B cell (primary cell): ENCODE measurements at regions not wholly inside any gene's neighbourhood (a gene's known extent, or its start where the extent isn't known, plus 50 kb on each side); places are given as distances from the start of the nearest gene placed in this dataset.

Experiments used
- ATAC-seq: fragments of 200-7000 bp; cut with Tn5 transposase; one replicate; pipeline ENCODE4 v1.10.0; 2021; ENCODE audit warnings: low read depth, mild to moderate bottlenecking, moderate number of reproducible peaks, moderate library complexity
- CTCF ChIA-PET: fragments of 350-600 bp; sonication (Branson Sonifier 250); formaldehyde crosslinking; loops from one replicate; lab custom pipeline; 2021; ENCODE audit warnings: antibody characterized with exemption, inconsistent platforms; lab: Charles Lee
- POLR2A ChIA-PET: fragments of 350-600 bp; sonication (Branson Sonifier 250); formaldehyde crosslinking; loops from one replicate; lab custom pipeline; 2021; ENCODE audit warnings: antibody characterized with exemption; lab: Charles Lee
- DNase-seq: peaks from one replicate; pipeline ENCODE4 v3.0.0; 2013
- H2AFZ ChIP-seq: 2 replicates; pipeline ENCODE4 v1.6.1; 2012; ENCODE audit warnings: mild to moderate bottlenecking, low read depth, low read length; ENCODE audit not compliant: insufficient read depth, poor library complexity, severe bottlenecking
- H3K27ac ChIP-seq, 2 donors: 1 replicate in 1 of 2; 2 replicates in 1 of 2; pipeline ENCODE4 v1.5.1; 2012 to 2013; ENCODE audit warnings: low read length in 2 of 2, mild to moderate bottlenecking in 2 of 2, moderate library complexity in 1 of 2
- H3K27me3 ChIP-seq, 4 experiments: fragments of 200-600 bp in 1 of 4; sonication (generic) in 1 of 4; replicated peaks in 1 of 4; 1 replicate in 2 of 4; 2 replicates in 2 of 4; pipeline versions ENCODE4 v1.6.1 to v1.7.0; 2013 to 2016; ENCODE audit warnings: low read length in 3 of 4, mild to moderate bottlenecking in 2 of 4, mixed read lengths in 1 of 4, moderate library complexity in 1 of 4; ENCODE audit not compliant: insufficient read depth in 4 of 4, control insufficient read depth in 3 of 4; ENCODE audit errors: control extremely low read depth in 1 of 4
- H3K36me3 ChIP-seq, 2 experiments: replicated peaks in 1 of 2; 1 replicate in 1 of 2; 2 replicates in 1 of 2; pipeline versions ENCODE4 v1.6.1 to v1.7.1; 2013; ENCODE audit warnings: low read length in 1 of 2; ENCODE audit not compliant: insufficient read depth in 2 of 2, control insufficient read depth in 1 of 2; ENCODE audit errors: control extremely low read depth in 1 of 2, extremely low read depth in 1 of 2
- H3K4me1 ChIP-seq, 2 donors: fragments of 200-600 bp in 1 of 2; sonication (generic) in 1 of 2; 1 replicate in 1 of 2; 2 replicates in 1 of 2; pipeline versions ENCODE4 v1.5.1 to v1.6.1; 2013 to 2017; ENCODE audit warnings: low read length in 2 of 2; ENCODE audit not compliant: control insufficient read depth in 2 of 2, insufficient read depth in 2 of 2
- H3K4me2 ChIP-seq: replicated peaks from 2 replicates; pipeline ENCODE3; 2012; ENCODE audit warnings: mild to moderate bottlenecking, low read depth, low read length; ENCODE audit not compliant: poor library complexity, severe bottlenecking
- H3K4me3 ChIP-seq, 5 experiments: fragments of 200-600 bp in 1 of 5; sonication (generic) in 1 of 5; 1 replicate in 3 of 5; 2 replicates in 2 of 5; pipeline versions ENCODE4 v1.5.1 to v1.7.0; 2011 to 2016; ENCODE audit warnings: low read length in 4 of 5, mild to moderate bottlenecking in 4 of 5, low read depth in 2 of 5, control low read depth in 1 of 5, moderate library complexity in 1 of 5; ENCODE audit not compliant: insufficient read depth in 1 of 5; ENCODE audit errors: control extremely low read depth in 1 of 5, extremely low read depth in 1 of 5
- H3K79me2 ChIP-seq: fragments of 200-600 bp; sonication (generic); one replicate; pipeline ENCODE4 v1.6.0; 2016; ENCODE audit warnings: low read length; ENCODE audit not compliant: control insufficient read depth, insufficient read depth
- H3K9ac ChIP-seq: fragments of 200-600 bp; sonication (generic); 2 replicates; pipeline ENCODE4 v1.6.1; 2017; ENCODE audit warnings: mild to moderate bottlenecking, low read length, moderate library complexity
- H3K9me3 ChIP-seq, 3 donors: one replicate each; pipeline versions ENCODE4 v1.6.1 to v1.7.1; 2013; ENCODE audit warnings: low read length in 2 of 3; ENCODE audit not compliant: control insufficient read depth in 2 of 3, insufficient read depth in 1 of 3; ENCODE audit errors: control extremely low read depth in 1 of 3
- H4K20me1 ChIP-seq: 2 replicates; pipeline ENCODE4 v1.6.0; 2012; ENCODE audit warnings: mild to moderate bottlenecking, low read length; ENCODE audit not compliant: insufficient read depth, control insufficient read depth, poor library complexity, severe bottlenecking
- H3K27ac Mint-ChIP-seq: one replicate; pipeline ENCODE4 v1.8.0; 2021; ENCODE audit warnings: mixed read lengths
- H3K27me3 Mint-ChIP-seq: one replicate; pipeline ENCODE4 v1.8.0; 2021; ENCODE audit warnings: mixed read lengths
- H3K4me1 Mint-ChIP-seq: one replicate; pipeline ENCODE4 v1.8.0; 2021; ENCODE audit warnings: mixed read lengths
- H3K4me3 Mint-ChIP-seq: one replicate; pipeline ENCODE4 v1.8.0; 2021; ENCODE audit warnings: mixed read lengths
- H3K9me3 Mint-ChIP-seq: one replicate; pipeline ENCODE4 v1.8.0; 2022; ENCODE audit warnings: mixed read lengths; ENCODE audit not compliant: insufficient read depth
- CTCF ChIP-seq: fragments of 200-600 bp; IDR thresholded peaks from one replicate; pipeline ENCODE4 v1.8.0; 2022; ENCODE audit warnings: antibody characterized with exemption, mild to moderate bottlenecking
- EZH2 ChIP-seq: IDR thresholded peaks from 2 replicates; pipeline ENCODE4 v1.6.1; 2012; ENCODE audit warnings: borderline replicate concordance, low read depth, mild to moderate bottlenecking, moderate library complexity, low read length; ENCODE audit not compliant: insufficient read depth, poor library complexity, severe bottlenecking
- WGBS: methylation state at CpG from one replicate; pipeline ENCODE4 v1.1.5; 2013; ENCODE audit warnings: missing lambda C conversion rate; ENCODE audit not compliant: insufficient coverage; 5-methylcytosine and 5-hydroxymethylcytosine counted together
- intact Hi-C: fragments of 100-400 bp; cut with micrococcal nuclease; formaldehyde crosslinking; loops from one replicate; pipeline ENCODE4 v1.10.0; 2022

GRCh38 chr6:81847866-81848265, 95.4 kb upstream of the TENT5A start:
- Mint-ChIP-seq H3K27ac (no peak overlapping the region), H3K4me1 (no peaks in the 10 kb centered on the region), H3K27me3 (peaks cover 4% of the 10 kb centered on the region), H3K4me3 (no peak overlapping the region), H3K9me3 (no peaks in the 10 kb centered on the region)
- TF ChIP-seq EZH2 (no peak), CTCF (no peak)
- ATAC-seq (no peak), DNase-seq (no peak)
- no peak overlapping the region for H3K9ac ChIP-seq
- H3K36me3 ChIP-seq, result no peaks in the 10 kb centered on the region
- no peak overlapping the region for H2AFZ ChIP-seq
- H3K79me2 ChIP-seq, result no peaks in the 10 kb centered on the region
- no peaks in the 10 kb centered on the region for H3K4me1 ChIP-seq
- CTCF ChIA-PET, result no interaction called here
- H3K9me3 ChIP-seq, result peaks cover 0 to 3% (median 0%) of the 10 kb centered on the region in 3 donors
- no peaks in the 10 kb centered on the region for H3K27me3 ChIP-seq
- POLR2A ChIA-PET, result no interaction called here
- intact Hi-C loops, result no loop called here
- H3K27ac ChIP-seq, result no peak overlapping the region
- no peak overlapping the region for H3K4me3 ChIP-seq
- 94% methylated on average over 1 of the region's 3 CpGs for WGBS
- H3K4me2 ChIP-seq, result no peak overlapping the region
- no peaks in the 10 kb centered on the region for H4K20me1 ChIP-seq

GRCh38 chr6:81844686-81845085, 92.2 kb upstream of the TENT5A start:
- no peaks in the 10 kb centered on the region for H3K9me3 ChIP-seq
- TF ChIP-seq EZH2 (no peak), CTCF (no peak)
- H3K79me2 ChIP-seq, result no peaks in the 10 kb centered on the region
- Mint-ChIP-seq H3K27me3 (peaks cover 4% of the 10 kb centered on the region), H3K9me3 (no peaks in the 10 kb centered on the region), H3K4me1 (no peaks in the 10 kb centered on the region), H3K4me3 (no peak overlapping the region), H3K27ac (no peak overlapping the region)
- no peaks in the 10 kb centered on the region for H3K4me1 ChIP-seq
- ChIA-PET POLR2A (no interaction called here), CTCF (no interaction called here)
- whole genome bisulfite sequencing, result no CpG with 5 or more reads among the region's 2 CpGs
- H3K36me3 ChIP-seq, result no peaks in the 10 kb centered on the region
- intact Hi-C loops, result no loop called here
- H3K27ac ChIP-seq, result no peak overlapping the region
- ATAC-seq (no peak), DNase-seq (no peak)
- H3K4me2 ChIP-seq, result no peak overlapping the region
- no peaks in the 10 kb centered on the region for H4K20me1 ChIP-seq
- H3K4me3 ChIP-seq, result no peak overlapping the region
- H3K27me3 ChIP-seq, result no peaks in the 10 kb centered on the region
- peak overlapping the region; percentile 6 for H2AFZ ChIP-seq
- no peak overlapping the region for H3K9ac ChIP-seq
